T-helper 2 cell treated with Interferon-gamma antibody and Interleukin-4, amounts not matched to agents 100 ng/mL and 5 ng/mL, for 36 hours (primary cell): ENCODE measurements at regions not wholly inside any gene's neighbourhood (a gene's known extent, or its start where the extent isn't known, plus 50 kb on each side); places are given as distances from the start of the nearest gene placed in this dataset.

Experiments used
- intact Hi-C: fragments of 100-400 bp; cut with micrococcal nuclease; formaldehyde crosslinking; loops from one replicate; pipeline ENCODE4 v1.15.1; 2023

DNA sequence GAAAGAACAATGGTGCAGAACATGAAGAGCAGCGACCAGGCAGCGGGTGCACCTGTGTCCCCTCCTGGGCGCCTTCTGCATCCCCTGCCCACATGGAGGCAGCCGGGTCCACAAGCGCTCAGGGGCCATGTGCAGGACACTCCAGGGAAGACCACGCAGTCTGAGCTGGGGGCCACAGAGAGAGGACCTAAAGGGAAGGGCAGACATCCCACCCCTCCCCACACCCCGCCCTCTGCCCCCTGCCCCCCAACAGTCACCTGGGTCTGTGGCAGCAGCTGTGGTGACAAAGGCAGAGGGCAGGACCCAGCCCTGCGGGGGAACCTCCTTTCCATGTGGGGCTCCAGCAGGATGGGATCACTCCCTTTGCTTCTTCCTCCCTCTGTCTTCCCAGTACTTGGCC is 805.7 kb downstream of the CDH9 start:
- intact Hi-C loops = no loop called here

DNA sequence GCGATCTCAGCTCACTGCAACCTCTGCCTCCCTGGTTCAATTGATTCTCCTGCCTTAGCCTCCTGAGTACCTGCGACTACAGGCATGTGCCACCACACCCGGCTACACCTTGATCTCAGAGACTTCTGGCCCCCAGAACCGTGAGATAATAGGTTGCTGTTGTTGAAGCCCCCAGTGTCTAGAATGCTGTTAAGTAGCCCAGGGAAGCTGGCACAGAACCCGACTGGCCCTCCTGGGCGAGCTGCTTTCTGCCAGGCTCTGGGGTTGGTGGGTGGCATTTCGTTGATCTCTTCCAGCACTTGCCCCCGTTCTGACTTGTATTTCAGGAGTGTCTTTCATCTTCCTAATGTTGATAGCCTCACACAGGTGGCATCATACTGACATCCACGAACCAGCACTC is 807.1 kb downstream of the CDH9 start:
- intact Hi-C loops = no loop called here

DNA sequence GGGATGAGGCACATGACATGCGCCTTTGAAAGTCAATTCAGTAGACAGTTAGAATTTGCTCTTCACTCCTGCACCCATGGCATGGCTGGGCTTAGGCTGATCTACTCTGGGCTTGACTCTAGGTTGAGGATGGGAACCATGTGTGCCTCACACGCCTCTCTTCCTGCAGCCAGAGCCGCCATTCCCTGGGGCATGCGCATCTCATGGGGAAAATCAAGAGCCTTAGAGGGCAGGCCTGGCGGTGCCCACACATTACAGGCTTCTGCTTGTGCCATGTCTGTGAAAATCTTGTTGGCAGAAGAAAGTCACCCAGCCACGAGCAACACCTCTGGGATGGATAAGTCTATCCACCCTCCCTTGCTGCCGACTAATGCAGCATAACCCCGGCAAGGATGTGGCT is 808.5 kb downstream of the CDH9 start:
- intact Hi-C loops = no loop called here

DNA sequence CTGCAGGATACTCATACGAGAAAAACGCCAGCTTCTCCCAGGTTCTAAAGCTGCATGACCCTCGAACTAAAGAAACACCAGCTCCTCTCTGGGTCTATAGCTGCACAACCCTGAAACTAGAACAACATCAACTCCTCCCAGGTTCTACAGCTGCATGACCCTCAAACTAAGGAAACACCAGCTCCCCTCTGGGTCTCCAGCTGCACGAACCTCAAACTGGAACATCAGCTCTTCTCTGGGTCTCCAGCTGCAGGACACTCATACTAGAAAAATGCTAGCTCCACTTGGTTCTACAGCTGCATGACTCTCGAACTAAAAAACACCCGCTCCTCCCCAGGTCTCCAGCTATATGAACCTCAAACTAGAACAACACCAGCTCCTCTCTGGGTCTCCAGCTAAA is 811.1 kb downstream of the CDH9 start:
- intact Hi-C loops = no loop called here

DNA sequence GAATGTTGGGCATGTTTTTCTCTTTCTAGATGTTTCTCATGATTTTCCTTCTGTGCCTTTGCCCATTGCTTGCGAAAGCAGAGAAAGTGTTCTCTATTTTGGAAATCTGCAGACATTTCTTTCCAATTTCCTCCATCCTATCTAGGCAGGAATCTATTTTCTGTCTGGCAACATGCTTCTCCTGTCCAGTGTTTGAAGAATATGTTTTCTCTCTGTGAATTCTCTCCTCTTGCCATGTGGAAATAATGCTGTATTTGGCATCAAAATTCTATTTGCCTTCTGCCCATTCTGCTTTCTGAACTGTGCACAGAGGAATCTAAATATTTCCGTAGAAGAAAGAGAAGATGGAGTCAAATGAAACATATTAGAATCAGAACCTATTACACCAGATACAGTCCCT is 833.3 kb downstream of the CDH9 start:
- intact Hi-C loops = no loop called here

DNA sequence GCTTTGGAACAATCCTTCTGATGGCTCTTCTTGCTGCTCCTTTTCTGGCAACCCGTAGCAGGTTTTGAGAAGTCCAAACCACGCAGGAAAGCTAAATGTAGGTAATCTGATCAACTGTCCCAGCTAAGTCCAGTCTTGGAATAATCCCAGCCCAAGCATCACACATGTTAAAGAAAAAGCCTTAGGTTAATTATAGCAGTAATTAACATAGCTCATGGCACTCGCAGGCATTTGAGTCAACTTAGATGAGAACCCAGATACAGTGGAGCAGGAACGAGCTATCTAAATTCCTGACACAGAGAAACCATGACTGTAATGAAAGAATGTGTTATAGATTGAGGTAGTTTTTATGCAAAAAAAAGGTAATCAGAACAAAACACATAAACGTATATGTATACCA is 844.8 kb downstream of the CDH9 start:
- intact Hi-C loops = no loop called here

DNA sequence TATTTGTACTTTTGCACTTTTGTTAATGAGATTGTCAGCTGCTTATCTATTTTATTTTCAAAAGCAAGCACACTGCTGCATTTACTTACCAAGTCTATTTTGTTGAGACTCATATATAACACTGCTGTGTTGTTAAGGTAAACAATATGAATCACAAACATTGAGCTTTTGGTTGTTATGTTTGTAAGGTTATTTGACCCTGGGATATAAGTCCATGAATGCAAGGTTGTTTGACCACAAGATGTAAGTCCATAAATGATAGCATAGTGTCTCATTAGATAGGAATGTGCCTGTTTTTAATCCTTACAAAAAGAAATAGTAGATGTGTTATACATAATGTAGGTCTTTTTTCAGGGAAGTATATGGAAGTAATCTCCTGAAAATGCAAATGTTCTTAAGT is 845.9 kb downstream of the CDH9 start:
- intact Hi-C loops = no loop called here

DNA sequence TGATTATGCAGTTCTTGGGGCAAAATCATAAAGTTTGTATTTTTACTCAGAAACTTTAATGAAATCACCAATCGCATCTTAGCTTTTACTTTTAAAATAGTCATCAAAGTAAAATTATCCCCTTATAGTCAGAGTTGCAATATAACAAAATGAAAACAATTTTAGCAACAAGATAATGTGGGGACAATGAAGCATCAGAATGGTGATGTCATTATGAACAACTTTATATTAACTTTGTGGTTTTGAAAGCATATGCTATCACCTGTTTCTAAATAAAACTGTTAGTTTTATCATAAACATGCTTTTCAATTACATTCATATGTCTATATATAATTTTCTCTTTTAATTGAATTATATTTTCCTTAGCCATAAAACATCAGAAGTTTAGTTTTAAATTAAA is 856.8 kb downstream of the CDH9 start:
- intact Hi-C loops = no loop called here

DNA sequence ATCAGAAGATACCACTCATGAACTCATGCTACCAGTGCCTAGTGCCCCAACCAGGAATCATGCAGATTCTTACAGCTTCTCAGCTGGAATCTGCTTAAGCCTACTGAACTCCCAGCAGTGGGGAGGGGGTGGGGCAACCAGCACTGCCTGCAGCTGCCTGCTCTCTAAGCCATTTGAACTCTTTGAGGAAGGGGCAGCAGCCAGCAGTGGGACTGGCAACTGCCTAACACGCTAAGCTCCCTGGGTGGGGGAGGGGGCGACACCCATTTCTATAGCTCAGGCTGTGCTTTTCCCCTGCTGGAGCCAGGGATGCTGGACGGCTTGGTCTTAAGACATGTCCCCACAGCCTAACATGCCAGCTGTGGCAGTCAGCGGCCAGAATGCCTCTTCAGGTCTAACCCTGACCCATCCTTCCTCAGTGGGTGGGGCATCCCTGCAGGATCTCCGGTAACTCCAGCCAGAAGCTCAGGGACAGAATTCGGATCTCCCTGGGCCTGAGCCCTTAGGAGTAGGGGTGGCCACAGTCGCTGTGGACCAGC is 889.7 kb downstream of the CDH9 start:
- intact Hi-C loops = no loop called here

DNA sequence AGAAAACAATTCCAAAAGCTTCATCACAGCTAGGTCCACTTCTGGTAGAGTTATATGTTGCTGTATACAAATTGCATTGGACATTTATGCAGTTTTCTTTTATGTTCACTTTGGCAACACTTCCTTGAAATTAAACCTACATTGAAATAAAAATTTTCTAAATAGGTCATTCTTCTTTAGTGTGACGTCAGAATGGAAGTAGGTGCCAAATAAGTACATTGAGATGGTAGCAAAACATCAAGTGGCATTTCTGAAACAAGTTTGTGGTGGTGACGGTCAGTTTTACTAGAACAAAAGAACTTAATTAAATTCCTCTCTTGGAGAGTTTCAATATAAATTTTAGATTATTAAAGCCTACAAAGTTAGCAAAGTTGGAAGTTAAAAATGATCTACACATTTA is 895.1 kb downstream of the CDH9 start:
- intact Hi-C loops = no loop called here

DNA sequence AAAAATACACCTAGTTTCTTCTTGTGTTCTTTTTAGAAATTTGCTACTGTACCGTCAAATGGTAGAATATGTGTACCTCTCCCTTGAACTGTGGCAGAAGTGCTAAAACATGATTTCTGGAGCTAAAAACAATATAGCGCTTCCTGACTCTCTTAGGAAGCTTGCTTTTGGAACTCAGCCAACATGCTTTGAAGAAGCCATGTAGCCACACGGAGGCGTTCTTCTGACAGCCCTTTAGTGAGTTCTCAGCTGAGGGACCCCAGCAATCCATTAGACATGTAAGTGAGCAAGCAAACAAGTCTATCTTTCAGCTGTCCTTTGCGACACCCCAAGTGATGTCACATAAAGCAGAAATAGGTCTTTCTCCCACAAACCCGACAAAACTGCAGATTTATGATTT is 917.0 kb downstream of the CDH9 start:
- intact Hi-C loops = no loop called here

DNA sequence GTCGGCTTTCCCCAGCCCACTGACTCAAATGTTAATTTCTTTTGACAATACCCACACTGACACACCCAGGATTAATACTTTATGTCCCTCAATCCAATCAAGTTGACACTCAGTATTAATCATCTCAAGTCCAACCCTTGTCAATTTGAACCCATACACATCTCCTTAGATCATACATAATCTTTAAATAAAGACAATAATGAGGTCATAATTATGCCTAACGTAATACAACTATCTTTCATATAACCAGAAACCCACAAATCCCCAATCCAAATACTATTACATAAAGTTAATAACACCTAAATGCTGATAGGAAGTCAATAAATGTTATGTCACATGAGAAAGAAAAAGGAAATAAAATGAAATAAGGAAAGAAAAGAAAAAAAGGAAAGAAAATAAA is 934.2 kb downstream of the CDH9 start:
- intact Hi-C loops = no loop called here

DNA sequence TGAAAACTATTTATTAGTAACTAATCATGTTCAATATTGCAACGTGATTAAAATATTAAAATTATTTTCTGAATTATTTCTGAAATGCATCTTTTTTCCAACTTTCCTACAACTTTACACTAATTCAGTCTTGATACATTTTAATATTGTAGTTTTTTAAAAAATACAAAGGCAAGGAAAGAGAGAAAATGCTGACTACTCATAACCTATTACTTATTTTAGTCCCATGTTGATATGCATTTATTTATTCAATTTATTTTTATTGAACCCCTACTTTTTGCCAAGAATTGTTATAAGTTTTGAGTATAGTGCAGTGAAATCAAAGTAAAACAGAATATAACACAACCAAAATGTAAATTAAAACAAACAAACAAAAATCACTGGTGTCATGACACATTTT is 978.2 kb downstream of the CDH9 start:
- intact Hi-C loops = no loop called here

DNA sequence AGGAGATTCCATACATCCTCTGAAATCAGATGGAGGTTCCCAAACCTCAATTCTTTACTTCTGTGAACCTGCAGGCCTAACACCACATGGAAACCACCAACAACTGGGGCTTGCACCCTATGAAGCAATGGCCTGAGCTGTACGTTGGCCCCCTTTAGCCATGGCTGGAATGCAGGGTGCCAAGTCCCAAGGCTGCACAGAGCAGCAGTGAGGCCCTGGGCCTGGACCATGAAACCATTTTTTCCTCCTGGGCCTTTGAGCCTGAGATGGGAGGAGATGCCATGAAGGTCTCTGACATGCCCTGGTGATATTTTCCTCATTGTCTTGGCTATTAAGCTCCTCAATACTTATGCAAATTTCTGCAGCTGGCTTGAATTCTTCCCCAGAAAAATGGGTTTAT is 983.8 kb downstream of the CDH9 start:
- intact Hi-C loops = no loop called here

DNA sequence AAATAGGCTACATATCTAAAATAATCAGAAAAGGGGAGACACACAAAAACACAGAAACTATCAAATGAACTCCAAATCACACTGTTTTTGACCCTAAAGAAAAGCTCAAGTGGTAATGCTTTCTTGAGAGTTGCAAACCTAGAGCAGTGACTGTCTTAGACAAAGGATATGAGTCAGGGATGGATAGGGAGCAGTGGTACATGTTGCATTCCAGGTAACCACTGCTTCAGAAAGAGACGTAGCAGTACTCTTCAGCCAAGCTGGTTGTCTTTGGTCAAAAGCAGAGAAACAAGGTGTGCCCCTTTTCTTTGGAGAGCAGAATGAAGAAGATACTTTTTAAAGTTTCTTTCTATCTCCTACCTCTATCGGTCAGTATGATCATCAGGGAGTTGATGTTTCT is 1003.6 kb downstream of the CDH9 start:
- intact Hi-C loops = no loop called here

DNA sequence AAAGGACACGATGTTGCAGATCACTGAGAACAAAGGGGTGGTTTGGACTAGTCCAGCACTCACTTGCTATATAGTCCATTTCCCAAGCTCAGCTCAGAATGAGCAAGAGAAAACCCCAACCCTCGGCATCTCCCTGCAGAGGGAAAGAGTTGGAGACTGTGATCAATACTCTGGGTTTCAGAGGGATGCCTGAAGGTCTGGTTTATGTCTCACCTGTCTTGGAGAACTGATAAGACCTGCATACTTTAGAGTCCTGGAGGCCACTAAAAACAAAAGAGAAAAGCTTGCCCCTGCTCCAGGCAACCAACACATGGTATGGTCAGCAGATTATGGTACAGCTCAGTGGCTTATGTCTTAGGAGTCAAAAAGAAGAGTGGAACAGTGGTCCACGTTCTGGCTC is 1006.9 kb downstream of the CDH9 start:
- intact Hi-C loops = no loop called here

DNA sequence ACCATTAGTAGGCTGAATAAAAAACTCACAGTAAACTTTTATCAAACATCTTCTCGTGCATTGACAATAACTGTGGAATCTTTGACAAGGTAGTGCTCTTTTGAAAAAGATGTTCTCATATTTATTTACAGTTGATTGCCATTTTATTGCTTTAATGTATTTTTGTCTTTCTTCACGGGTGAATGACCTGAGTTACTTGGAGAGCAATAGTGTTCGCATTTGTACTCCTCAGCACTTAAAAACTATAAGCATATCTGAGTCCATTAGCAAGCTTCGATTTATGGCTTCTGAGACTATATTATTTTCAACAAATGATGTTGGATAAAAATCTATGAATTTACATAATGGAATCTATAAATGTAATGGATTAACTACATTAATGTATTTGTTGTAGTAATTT is 1012.3 kb downstream of the CDH9 start:
- intact Hi-C loops = no loop called here

DNA sequence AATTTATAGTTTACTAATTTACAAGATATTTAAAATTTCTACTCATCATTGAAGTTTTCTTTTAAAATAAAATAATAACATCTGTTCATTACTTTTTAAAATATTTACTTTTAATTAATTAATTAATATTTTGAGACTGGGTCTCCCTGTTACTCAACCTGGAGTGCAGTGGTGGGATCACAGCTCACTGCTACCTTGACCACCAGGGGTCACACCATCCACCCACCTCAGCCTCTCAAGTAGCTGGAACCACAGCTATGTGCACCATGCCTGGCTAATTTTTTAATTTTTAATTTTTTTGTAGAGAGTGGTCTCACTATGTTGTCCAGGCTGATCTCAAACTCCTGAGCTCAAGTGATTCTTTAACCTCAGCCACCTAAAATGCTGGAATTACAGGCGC is 1013.6 kb downstream of the CDH9 start:
- intact Hi-C loops = no loop called here

DNA sequence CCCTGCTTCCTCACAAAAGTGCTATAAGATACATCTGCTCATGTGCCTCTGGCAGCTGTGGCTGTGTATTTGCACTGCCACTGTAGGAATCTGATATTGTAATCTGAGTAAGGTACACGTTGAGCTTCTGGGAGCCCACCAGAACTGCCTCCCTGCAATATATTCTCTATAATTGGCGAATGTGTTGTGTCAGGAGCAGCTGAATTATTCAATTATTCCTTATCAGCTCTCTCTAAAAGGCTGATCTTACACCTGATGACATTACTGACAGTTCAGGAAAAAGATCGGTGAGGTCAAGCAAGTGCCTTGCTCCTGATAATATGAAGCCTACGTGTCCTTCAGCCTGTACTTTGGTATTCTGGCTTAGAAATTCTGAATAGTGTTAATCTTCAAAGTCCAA is 1015.0 kb downstream of the CDH9 start:
- intact Hi-C loops = no loop called here

DNA sequence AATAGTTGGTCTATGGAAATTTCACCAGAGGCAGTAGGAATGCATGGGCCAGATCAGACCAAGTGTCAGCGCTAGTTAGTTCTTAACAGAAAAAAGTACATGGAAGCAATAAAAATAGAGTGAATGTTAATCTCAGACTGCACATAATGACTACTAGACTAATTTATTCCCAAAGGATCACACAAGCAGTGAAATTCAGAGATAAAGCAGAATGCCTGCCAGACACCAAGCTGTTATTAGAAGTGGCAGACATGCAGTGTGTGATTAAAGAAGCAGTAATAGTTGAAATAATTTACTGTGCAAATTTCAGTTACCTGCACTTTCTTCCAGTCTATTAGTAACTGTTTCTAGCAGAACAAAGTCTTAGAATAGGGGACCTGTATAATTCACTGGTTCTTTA is 1024.2 kb downstream of the CDH9 start:
- intact Hi-C loops = no loop called here

DNA sequence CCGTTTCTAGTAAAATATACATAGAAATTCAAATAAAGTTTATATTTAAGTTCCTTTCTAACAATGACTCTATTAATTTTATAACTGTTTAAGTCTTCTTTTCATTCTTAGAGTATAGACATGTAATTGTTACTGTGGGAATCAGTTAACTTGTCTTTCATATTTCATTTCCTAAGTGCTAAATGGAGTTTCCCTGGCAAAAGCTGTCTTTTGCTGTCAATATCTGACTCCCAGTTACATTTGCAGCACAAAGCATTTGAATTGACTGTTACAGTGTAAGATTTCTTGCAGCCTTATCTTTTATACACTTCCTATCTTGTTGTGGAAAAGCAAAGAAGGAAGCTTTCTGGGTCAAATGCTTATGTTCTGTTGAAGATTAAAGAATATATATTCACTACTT is 1026.3 kb downstream of the CDH9 start:
- intact Hi-C loops = no loop called here

DNA sequence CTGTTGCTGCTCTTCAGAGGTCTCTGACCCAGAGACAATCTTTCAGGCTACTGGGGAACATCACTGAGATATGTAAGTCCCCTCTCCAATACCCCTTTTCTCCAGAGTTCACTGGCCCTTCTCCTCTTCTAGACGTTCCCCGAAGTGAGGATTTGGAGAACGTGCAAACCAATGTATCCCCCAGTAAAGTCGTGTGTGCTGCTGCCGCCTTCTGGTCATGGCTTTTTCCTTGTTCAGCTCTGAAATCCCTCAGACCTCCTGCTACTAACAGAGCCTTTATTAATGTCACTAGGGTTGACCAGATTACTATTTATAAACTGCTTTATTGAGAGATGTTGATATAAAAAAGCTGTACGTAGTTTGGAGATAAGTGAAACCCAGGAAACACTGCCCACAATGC is 1028.6 kb downstream of the CDH9 start:
- intact Hi-C loops = no loop called here

DNA sequence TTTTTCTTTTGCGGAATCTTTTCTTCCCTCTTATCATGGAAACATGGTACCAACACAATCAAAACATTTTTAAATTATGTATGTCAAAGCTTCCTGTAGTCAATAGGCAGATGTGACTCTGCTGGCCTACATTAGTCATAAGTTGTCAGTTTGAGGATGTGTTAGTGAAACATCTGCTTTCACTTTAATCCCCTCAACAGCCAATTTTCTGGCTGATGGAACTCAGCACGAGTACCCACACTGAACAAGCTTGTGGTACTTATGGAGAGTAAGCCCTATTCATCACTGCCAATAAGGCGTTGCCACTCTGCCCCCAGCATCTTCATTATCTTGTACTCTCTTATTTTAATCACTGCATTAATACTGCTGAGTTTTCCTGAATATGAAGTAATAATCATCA is 1034.4 kb downstream of the CDH9 start:
- intact Hi-C loops = no loop called here

DNA sequence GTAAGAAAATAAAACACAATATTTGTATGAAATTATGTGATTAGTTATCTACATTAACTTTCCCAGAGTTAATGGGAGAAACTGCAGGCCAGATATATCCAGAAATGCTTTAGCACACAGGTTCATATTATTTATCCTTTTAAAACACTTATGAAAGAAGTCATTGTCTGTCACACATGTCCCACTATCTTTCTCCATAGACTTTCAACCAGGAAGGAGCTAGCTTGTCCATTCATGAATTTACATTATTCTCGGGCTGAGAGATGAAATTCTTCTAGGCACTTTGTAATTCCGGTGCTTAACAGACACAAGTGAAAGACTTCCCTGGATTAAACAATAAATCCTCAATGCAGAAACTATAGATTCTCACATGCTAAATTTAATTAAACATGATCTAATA is 1043.2 kb downstream of the CDH9 start:
- intact Hi-C loops = no loop called here
